ENCODE measurements at regions not wholly inside any gene's neighbourhood (a gene's known extent, or its start where the extent isn't known, plus 50 kb on each side); places are given as distances from the start of the nearest gene placed in this dataset.
A peak's percentile ranks its signal among the peaks of the same experiment; 100 is the strongest.

GRCh38 chr4:112951362-112952312, 97.8 kb upstream of the ANK2 start:
- no peak for TF ChIP-seq REST (IDR thresholded peaks at IDR 0.05; ENCODE audit: borderline replicate concordance)
- no peak for TF ChIP-seq REST (CRISPR knock-in tag; IDR thresholded peaks at IDR 0.05; ENCODE audit: low read depth)
- no peak for TF ChIP-seq PRMT5 (CRISPR knock-in tag; IDR thresholded peaks at IDR 0.05)
- TF ChIP-seq CTCF (IDR thresholded peaks at IDR 0.05 in 2 of 3, conservative IDR thresholded peaks at IDR 0.05 in 1 of 3; ENCODE audit: insufficient read depth in 2 of 3, low read depth in 1 of 3, low read length in 3 of 3): peak in 2 of 3 experiments; percentile 25 to 53; a peak in 4 of 6 replicates
